ENCODE measurements at regions not wholly inside any gene's neighbourhood (a gene's known extent, or its start where the extent isn't known, plus 50 kb on each side); places are given as distances from the start of the nearest gene placed in this dataset.

- Histone ChIP-seq H3K27ac (ENCODE audit: low read depth, low read length) (no peak overlapping the region), H3K9me2 (ENCODE audit: insufficient read depth) (no peaks in the 10 kb centered on the region), H3K27me3 (ENCODE audit: insufficient read depth, low read length) (no peaks in the 10 kb centered on the region), H3K79me2 (ENCODE audit: insufficient read depth, low read length) (no peaks in the 10 kb centered on the region), H3K4me3 (replicated peaks in 1 of 2; ENCODE audit: low read depth in 1 of 2, low read length in 2 of 2) (no peak overlapping the region), H3K9ac (ENCODE audit: low read length) (no peak overlapping the region), H3K4me1 (ENCODE audit: control insufficient read depth in 1 of 2, insufficient read depth in 2 of 2, low read length in 2 of 2) (no peaks in the 10 kb centered on the region), H3K9me3 (ENCODE audit: control insufficient read depth in 1 of 2, insufficient read depth in 1 of 2, low read depth in 1 of 2, low read length in 2 of 2) (no peaks in the 10 kb centered on the region), H4K20me1 (ENCODE audit: insufficient read depth) (no peaks in the 10 kb centered on the region), H3K36me3 (ENCODE audit: control insufficient read depth in 1 of 2, insufficient read depth in 2 of 2, low read length in 2 of 2) (no peaks in the 10 kb centered on the region), H3K4me2 (ENCODE audit: low read length) (no peak overlapping the region), H2AFZ (ENCODE audit: low read depth, low read length, poor library complexity, severe bottlenecking) (no peak overlapping the region)
- intact Hi-C loops (cut with micrococcal nuclease) = no loop called here
- ATAC-seq (no peak), DNase-seq (ENCODE audit: low read depth, low spot score) (no peak)
- TF ChIP-seq SP1 (IDR thresholded peaks at IDR 0.05; ENCODE audit: low read depth) (no peak), CTCF (IDR thresholded peaks at IDR 0.05 in 2 of 3, conservative IDR thresholded peaks at IDR 0.05 in 1 of 3; ENCODE audit: borderline replicate concordance in 1 of 3, insufficient read depth in 1 of 3, low read depth in 2 of 3, low read length in 2 of 3) (no peak), YY1 (IDR thresholded peaks at IDR 0.05; ENCODE audit: extremely low read depth, insufficient replicate concordance, low read depth, low read length) (no peak), EZH2 (IDR thresholded peaks at IDR 0.05) (no peak), ZNF274 (IDR thresholded peaks at IDR 0.05; ENCODE audit: low read depth, low read length) (no peak), MAX (IDR thresholded peaks at IDR 0.05) (no peak), SRF (IDR thresholded peaks at IDR 0.05; ENCODE audit: low read depth) (no peak), ELF1 (IDR thresholded peaks at IDR 0.05; ENCODE audit: borderline replicate concordance, low read depth) (no peak), SIN3A (IDR thresholded peaks at IDR 0.05; ENCODE audit: low read depth) (no peak), EZH2phosphoT487 (IDR thresholded peaks at IDR 0.05; ENCODE audit: borderline replicate concordance) (no peak), TCF7L2 (IDR thresholded peaks at IDR 0.05; ENCODE audit: borderline replicate concordance, extremely low read depth, insufficient read depth, insufficient read length) (no peak), POLR2A (IDR thresholded peaks at IDR 0.05; ENCODE audit: borderline replicate concordance, extremely low read depth, insufficient read depth, insufficient read length) (no peak), REST (IDR thresholded peaks at IDR 0.05; ENCODE audit: low read depth) (no peak), FOSL1 (IDR thresholded peaks at IDR 0.05; ENCODE audit: low read depth) (no peak), EGR1 (IDR thresholded peaks at IDR 0.05; ENCODE audit: low read depth) (no peak), RAD21 (IDR thresholded peaks at IDR 0.05; ENCODE audit: low read depth) (no peak), JUND (IDR thresholded peaks at IDR 0.05) (no peak), CBX3 (IDR thresholded peaks at IDR 0.05; ENCODE audit: low read depth) (no peak)
- ChIA-PET CTCF (no interaction called here), RAD21 (ENCODE audit: low non-redundant PET in 1 of 2, low total read pairs in 2 of 2, uncharacterized antibody in 2 of 2, unreplicated experiment in 2 of 2) (no interaction called here), POLR2A (no interaction called here)
- BruUV-seq (replicated peaks) = no TSS peak
Measured at GRCh38 chr7:46853451-46853850, 728.5 kb downstream of the TNS3 start.
